Thoracic aorta (tissue), 2 donors: ENCODE measurements at regions not wholly inside any gene's neighbourhood (a gene's known extent, or its start where the extent isn't known, plus 50 kb on each side); places are given as distances from the start of the nearest gene placed in this dataset.

Experiments
- ATAC-seq: fragments of 150-250 bp; one replicate; pipeline ENCODE4 v1.8.0; 2017; ENCODE audit warnings: low read depth; ENCODE audit not compliant: insufficient number of reproducible peaks, low FRiP score
- DNase-seq: peaks from one replicate; pipeline ENCODE4 v3.0.0-alpha.2; 2020; ENCODE audit warnings: low spot score
- H3K27ac ChIP-seq, 2 donors: fragments of 200-600 bp; sonication (generic); 1 replicate in 1 of 2; 2 replicates in 1 of 2; pipeline ENCODE4 v1.5.1; 2016; ENCODE audit warnings: mild to moderate bottlenecking in 2 of 2, moderate library complexity in 2 of 2
- H3K27me3 ChIP-seq: fragments of 200-600 bp; sonication (generic); replicated peaks from 2 replicates; pipeline ENCODE4 v1.6.0; 2016; ENCODE audit warnings: mild to moderate bottlenecking; ENCODE audit not compliant: insufficient read depth
- H3K36me3 ChIP-seq: fragments of 200-600 bp; sonication (generic); one replicate; pipeline ENCODE4 v1.5.1; 2016
- H3K4me1 ChIP-seq, 2 donors: fragments of 200-600 bp; sonication (generic); 1 replicate in 1 of 2; 2 replicates in 1 of 2; pipeline versions ENCODE4 v1.5.1 to v1.6.0; 2016; ENCODE audit warnings: low read depth in 2 of 2, mild to moderate bottlenecking in 1 of 2; ENCODE audit not compliant: control insufficient read depth in 1 of 2
- H3K4me3 ChIP-seq: fragments of 200-600 bp; sonication (generic); 2 replicates; pipeline ENCODE4 v1.5.1; 2016; ENCODE audit warnings: mild to moderate bottlenecking
- H3K9me3 ChIP-seq: fragments of 200-600 bp; sonication (generic); 2 replicates; pipeline ENCODE4 v1.5.1; 2016
- CTCF ChIP-seq: fragments of 200-600 bp; sonication (generic); IDR thresholded peaks from one replicate; pipeline ENCODE4 v1.5.1; 2019; ENCODE audit warnings: antibody characterized with exemption

DNA sequence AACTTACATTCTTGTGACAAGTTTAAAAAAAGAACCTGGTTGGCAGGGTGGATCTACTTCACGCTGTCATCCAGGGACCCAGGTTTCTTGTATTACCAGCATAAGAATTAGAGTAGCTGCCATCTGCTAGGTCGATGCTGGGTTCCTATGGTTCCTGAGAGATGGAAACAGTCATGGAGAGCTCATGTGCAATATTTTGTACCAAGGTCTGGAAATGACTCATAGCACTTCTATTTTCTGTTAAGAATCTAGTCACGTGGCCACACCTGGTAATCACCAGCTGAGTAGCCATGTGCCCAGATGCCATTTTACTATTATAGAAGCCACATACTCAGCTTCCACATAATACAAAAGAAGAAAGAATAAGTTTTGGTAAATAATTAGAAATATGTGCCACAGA lies 171.3 kb downstream of the CD83 start:
- no peak for ATAC-seq
- no peak for TF ChIP-seq CTCF

DNA sequence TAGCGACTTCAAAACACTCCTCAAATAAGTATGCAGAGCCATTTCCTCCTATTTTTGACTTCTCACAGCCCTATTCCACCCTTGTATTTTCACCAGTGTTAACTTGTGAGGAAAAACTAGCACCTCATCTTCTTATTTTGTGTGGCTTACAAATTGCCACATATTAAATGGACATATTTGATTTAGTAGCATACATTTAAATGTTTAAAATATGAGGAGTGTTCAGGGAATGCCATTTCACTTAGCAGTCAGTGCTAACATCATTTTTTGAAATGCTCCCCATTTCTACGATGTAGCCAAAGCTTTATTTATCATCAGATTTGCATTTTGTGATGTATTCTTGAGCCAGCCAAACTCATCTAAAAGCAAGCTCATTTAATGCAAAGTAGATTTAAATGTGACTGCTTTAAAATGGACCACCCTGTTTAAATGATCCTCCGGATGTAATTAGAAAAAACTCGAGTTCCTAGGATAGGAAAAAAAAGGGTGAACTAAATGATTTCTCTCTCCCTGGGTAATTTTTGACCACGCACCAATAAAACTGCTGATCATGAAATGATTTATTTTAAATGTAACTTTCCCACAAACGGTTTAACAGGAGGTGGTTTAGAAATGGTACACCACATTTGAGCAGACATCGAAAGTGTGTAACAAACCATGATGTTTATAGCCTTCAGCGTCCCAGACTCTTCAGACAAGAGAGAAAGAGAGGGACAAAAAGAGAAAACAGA lies 172.6 kb downstream of the CD83 start:
- Histone ChIP-seq H3K4me3 (no peak overlapping the region), H3K27me3 (no peaks in the 10 kb centered on the region), H3K9me3 (no peaks in the 10 kb centered on the region), H3K27ac (no peak overlapping the region), H3K36me3 (no peaks in the 10 kb centered on the region), H3K4me1 (peaks cover 13 to 18% of the 10 kb centered on the region in 2 donors)
- DNase-seq (no peak), ATAC-seq (no peak)
- TF ChIP-seq CTCF, result no peak

More for the DNA sequence above, 171.3 kb downstream of the CD83 start:
- no peaks in the 10 kb centered on the region for H3K36me3 ChIP-seq
- H3K27ac ChIP-seq, result no peak overlapping the region
- no peaks in the 10 kb centered on the region for H3K27me3 ChIP-seq
- H3K9me3 ChIP-seq, result no peaks in the 10 kb centered on the region
- H3K4me3 ChIP-seq, result no peak overlapping the region
- DNase-seq, result no peak
- peaks cover 20 to 29% of the 10 kb centered on the region in 2 donors for H3K4me1 ChIP-seq

DNA sequence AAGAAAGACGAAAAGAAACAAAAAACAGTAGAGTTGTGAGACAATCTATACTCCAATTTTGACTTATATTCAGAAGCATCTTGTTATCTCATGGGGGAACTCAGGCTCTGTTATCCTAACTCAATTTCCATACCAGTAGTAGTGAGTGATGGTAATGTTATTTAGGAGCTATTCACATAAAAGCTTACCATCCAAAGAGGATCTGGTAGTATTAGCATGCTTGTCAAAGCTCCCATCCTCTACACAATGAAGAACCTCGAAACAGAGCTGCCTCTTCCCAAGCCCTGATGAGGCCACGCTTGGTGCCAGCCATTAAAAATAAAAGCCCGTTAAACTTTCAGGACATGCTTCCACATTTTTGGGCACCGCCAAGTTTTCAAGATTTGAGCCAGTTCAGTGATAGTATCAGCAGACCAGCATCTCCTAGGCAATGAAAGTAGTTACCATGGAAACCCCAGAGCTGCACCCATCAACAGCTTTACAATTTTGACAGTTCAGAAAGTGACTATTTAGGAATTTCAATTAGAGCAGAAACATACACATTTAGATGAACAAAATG lies 173.3 kb downstream of the CD83 start:
- Histone ChIP-seq H3K27me3 (no peaks in the 10 kb centered on the region), H3K27ac (no peak overlapping the region), H3K36me3 (no peaks in the 10 kb centered on the region), H3K4me3 (no peak overlapping the region), H3K9me3 (no peaks in the 10 kb centered on the region), H3K4me1 (peaks cover 10 to 12% of the 10 kb centered on the region in 2 donors)
- DNase-seq (no peak), ATAC-seq (no peak)
- no peak for TF ChIP-seq CTCF

- TF ChIP-seq CTCF, result no peak
- Histone ChIP-seq H3K4me3 (no peak overlapping the region), H3K27me3 (no peaks in the 10 kb centered on the region), H3K9me3 (no peaks in the 10 kb centered on the region), H3K36me3 (no peaks in the 10 kb centered on the region), H3K27ac (no peak overlapping the region), H3K4me1 (peaks cover 5 to 8% of the 10 kb centered on the region in 2 donors)
- no peak for DNase-seq
- ATAC-seq, result no peak
Observed at GRCh38 chr6:14291331-14291730, 173.8 kb downstream of the CD83 start.

DNA sequence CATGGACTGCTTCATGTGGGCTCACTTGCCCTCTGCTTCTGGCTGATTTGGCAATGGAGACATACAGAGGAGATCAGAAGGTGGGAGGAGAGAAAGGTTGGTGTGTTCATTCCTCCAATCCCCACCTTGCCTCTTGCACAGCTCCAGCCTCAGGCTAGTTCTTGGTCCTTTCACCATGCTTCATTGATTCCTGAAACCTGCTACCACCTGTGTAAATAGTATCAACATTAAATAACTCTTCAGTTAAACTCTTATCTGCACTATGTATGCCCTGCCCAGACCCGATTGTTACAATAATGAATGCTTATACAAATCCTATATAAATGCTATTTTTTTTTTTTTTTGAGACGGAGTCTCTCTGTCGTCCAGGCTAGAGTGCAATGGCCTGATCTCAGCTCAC lies 174.5 kb downstream of the CD83 start:
- H3K27me3 ChIP-seq, result no peaks in the 10 kb centered on the region
- H3K36me3 ChIP-seq, result no peaks in the 10 kb centered on the region
- no peaks in the 10 kb centered on the region for H3K9me3 ChIP-seq
- ATAC-seq (no peak), DNase-seq (no peak)
- no peak overlapping the region for H3K27ac ChIP-seq
- no peak overlapping the region for H3K4me3 ChIP-seq
- no peak for TF ChIP-seq CTCF
- H3K4me1 ChIP-seq, result peaks cover 0 to under 1% of the 10 kb centered on the region in 2 donors
